Kidney epithelial cell (primary cell): ENCODE measurements at regions not wholly inside any gene's neighbourhood (a gene's known extent, or its start where the extent isn't known, plus 50 kb on each side); places are given as distances from the start of the nearest gene placed in this dataset.

Experiments
- DNase-seq: peaks from one replicate; pipeline ENCODE4 v3.0.0-alpha.2; 2010; ENCODE audit warnings: low read depth
- H3K27me3 ChIP-seq: 2 replicates; pipeline ENCODE4 v1.6.0; 2011; ENCODE audit warnings: low read length; ENCODE audit not compliant: control insufficient read depth, insufficient read depth
- H3K36me3 ChIP-seq: 2 replicates; pipeline ENCODE4 v1.5.1; 2011; ENCODE audit warnings: low read length; ENCODE audit not compliant: control insufficient read depth, insufficient read depth
- H3K4me3 ChIP-seq: 2 replicates; pipeline ENCODE4 v1.5.1; 2011; ENCODE audit warnings: low read depth, mild to moderate bottlenecking, control low read depth, low read length
- TF ChIP-seq, protein P1 (sequence below): IDR thresholded peaks from 2 replicates; pipeline ENCODE4 v1.5.1; 2011; ENCODE audit warnings: mild to moderate bottlenecking, moderate library complexity, low read length, control low read depth, inconsistent platforms; ENCODE audit not compliant: insufficient read depth, poor library complexity, severe bottlenecking

DNA sequence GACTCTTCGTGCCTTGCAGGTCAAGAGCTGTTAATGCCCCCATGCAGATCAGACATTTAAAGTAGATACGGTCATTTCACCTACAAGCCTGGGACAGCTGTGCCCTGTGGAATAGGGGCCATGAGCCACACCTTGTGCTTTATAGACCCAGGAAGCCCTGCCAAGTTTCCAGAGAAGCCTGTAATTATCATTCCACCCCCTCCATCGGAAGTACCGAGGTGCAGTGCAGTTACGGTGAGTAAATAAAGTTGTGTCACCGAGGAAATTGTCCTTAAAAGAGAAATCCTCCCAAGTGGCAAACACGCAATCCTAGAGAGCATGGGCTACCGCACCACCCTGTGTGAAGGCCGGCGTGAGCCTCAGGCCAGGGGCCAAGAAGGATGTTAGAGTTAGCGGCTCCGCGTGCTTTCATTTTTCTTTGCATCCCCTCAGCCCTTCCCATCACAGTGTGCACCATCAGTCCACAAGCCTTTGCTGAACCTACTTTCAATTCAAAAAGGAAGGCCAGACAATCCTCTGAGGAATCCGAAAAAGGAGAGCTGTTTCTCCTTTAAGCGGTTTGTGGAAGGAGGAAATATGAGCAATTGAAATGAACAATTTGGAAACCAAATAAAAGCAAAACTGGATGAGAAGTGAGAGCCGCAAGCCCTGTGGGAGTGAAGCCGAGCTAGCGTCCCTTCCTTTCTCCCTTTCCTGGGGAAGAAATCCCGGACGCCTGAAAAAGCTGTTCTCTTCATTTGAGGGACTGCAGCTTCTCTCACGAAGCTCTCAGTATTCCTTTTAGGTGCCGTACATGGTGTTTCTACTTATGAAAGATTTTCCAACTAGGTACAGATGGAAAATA lies 183.3 kb upstream of the PDE10A start:
- DNase-seq: no peak
- Histone ChIP-seq H3K27me3 (peaks cover 2% of the 10 kb centered on the region), H3K36me3 (no peaks in the 10 kb centered on the region), H3K4me3 (no peak overlapping the region)
- TF ChIP-seq, protein P1, sequence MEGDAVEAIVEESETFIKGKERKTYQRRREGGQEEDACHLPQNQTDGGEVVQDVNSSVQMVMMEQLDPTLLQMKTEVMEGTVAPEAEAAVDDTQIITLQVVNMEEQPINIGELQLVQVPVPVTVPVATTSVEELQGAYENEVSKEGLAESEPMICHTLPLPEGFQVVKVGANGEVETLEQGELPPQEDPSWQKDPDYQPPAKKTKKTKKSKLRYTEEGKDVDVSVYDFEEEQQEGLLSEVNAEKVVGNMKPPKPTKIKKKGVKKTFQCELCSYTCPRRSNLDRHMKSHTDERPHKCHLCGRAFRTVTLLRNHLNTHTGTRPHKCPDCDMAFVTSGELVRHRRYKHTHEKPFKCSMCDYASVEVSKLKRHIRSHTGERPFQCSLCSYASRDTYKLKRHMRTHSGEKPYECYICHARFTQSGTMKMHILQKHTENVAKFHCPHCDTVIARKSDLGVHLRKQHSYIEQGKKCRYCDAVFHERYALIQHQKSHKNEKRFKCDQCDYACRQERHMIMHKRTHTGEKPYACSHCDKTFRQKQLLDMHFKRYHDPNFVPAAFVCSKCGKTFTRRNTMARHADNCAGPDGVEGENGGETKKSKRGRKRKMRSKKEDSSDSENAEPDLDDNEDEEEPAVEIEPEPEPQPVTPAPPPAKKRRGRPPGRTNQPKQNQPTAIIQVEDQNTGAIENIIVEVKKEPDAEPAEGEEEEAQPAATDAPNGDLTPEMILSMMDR: no peak

DNA sequence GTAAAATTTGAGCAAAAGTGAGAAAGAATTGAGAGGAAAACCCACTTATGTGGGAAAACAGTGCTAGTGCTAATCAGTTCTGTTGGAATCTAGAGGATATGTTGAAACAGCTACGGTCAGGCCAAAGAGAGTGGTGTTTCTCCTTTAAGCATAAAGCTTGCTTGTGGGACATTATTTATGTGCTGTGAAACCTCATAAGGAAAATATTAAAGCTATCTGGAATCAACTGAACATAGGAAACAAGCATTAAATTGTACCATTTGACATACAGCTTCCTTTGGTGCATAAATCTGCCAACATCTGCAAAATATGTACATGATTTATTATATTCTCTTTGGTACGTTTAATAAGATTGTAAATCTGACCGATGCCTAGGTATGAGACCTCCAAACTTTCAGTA lies 182.5 kb upstream of the PDE10A start:
- H3K27me3 ChIP-seq: peaks cover 2% of the 10 kb centered on the region
- TF ChIP-seq, protein P1: no peak
- no peak for DNase-seq
- no peak overlapping the region for H3K4me3 ChIP-seq
- H3K36me3 ChIP-seq: no peaks in the 10 kb centered on the region

DNA sequence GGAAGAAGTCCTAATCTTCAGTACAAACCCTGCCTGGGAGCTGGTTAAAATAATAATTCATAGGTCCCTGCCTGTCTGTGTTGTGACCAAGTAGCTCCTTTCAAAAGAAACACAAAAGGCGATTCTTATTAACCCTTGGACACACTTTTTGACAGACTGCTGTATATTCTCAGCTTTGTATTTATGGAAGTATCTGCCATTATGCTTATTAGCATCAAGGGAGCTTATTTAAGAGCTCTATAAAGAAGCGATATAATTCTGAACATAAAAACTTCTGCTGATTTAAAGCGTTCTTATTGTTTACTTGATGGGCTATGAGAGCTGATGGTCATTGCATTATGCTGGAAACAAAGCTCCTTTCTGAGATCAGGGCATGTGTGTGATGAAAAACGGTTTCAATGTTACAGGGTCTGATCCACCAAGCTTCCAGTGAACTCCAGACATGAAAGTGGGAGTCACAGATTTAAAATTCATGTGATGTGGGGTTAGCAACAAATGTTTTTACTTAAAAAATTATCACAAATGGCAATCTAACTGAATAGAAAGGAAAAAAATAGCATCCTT lies 181.8 kb upstream of the PDE10A start:
- TF ChIP-seq, protein P1: no peak
- Histone ChIP-seq H3K27me3 (peaks cover 2% of the 10 kb centered on the region), H3K36me3 (no peaks in the 10 kb centered on the region), H3K4me3 (no peak overlapping the region)
- no peak for DNase-seq

DNA sequence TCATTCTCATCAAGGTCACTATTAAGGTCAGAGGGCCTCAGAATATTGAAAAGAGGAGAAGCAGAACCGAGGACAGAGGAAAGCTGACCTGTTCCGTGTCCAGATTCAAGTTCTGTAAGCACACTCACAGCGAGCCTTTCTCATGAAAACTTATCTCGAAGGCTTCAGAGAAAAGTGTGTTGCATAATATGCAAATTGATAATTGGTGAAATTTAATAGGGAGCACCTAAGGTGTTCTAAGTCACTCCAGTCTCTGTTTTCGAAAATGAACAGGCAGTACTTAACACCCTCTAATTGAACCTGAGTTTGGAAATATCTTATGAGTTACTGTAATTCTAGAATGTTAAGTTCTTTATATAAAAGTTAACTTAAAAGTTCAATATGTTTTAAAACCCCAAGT lies 181.2 kb upstream of the PDE10A start:
- Histone ChIP-seq H3K27me3 (peaks cover 2% of the 10 kb centered on the region), H3K4me3 (no peak overlapping the region), H3K36me3 (no peaks in the 10 kb centered on the region)
- no peak for DNase-seq
- TF ChIP-seq, protein P1: no peak

DNA sequence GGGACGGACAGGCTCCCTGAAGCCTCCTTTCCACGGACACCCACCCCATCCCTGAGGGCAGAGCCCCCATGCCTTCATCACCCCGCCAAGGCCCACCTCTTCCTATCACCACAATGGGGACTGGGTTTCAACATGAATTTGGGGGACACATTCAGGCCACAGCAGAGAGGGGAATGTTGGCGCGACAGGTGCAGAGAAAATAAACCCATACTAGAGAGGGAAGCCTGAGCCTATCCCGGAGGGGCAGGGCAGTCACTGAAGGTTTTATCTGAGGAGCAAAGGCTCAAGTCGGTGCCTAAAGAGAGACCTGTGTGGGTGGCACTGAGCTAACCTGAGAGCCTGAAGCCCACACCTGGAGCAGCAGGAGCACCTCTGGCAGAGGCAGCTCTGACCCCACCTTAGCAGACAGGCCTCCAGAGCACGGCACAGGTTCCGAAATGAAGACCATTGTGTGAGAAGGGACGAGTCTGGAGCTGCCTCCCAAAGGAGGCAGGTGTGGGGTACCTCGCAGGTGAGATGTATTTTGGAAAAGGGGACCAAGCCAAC lies 180.6 kb upstream of the PDE10A start:
- no peak overlapping the region for H3K4me3 ChIP-seq
- no peaks in the 10 kb centered on the region for H3K36me3 ChIP-seq
- TF ChIP-seq, protein P1: no peak
- no peak for DNase-seq
- H3K27me3 ChIP-seq: peaks cover 2% of the 10 kb centered on the region
